HG02763 (cell line): ENCODE measurements at regions not wholly inside any gene's neighbourhood (a gene's known extent, or its start where the extent isn't known, plus 50 kb on each side); places are given as distances from the start of the nearest gene placed in this dataset.
"Not testable (repeated sequence)": the region's sequence is repeated elsewhere in the genome, so short reads cannot be mapped to it uniquely, and the experiment has no call there.

Experiments
- ATAC-seq: cut with Tn5 transposase; IDR thresholded peaks from one replicate; pipeline ENCODE4 v1.9.1; 2021; ENCODE audit warnings: mild to moderate bottlenecking, moderate library complexity; ENCODE audit not compliant: unreplicated experiment

DNA sequence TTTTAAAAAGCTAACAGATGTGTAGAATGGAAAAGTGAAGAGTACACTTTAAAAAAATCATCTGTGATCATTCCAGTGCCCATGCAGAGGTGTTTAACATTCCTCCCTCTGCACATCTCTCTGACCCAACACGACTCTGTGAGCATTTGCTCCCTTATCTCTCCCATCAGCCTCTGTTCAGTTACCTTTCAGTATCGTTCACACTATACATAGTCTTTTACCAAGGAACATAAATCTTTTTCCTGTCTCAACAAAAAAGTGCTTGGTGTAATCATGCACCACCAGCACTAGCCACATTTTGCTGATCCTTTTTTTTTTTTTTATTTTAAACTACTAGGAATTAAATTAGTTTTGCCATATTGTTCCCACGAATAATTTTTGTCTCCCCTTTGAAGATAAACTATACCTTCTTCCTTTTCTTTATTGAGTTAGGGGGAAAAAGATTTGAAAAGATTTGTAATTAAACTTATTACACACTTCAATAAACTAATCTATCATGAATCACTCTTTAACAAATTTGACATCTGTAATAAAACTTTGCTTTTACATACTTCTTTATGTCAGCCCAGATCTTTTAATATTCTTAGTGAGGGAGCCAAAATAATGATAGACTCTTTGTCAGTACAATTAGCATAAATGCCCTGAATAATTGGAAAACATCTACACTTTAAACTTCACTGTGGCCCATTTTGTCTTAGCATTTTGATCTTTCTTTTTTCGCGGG is 489.8 kb upstream of the FANCL start:
- no peak for ATAC-seq

DNA sequence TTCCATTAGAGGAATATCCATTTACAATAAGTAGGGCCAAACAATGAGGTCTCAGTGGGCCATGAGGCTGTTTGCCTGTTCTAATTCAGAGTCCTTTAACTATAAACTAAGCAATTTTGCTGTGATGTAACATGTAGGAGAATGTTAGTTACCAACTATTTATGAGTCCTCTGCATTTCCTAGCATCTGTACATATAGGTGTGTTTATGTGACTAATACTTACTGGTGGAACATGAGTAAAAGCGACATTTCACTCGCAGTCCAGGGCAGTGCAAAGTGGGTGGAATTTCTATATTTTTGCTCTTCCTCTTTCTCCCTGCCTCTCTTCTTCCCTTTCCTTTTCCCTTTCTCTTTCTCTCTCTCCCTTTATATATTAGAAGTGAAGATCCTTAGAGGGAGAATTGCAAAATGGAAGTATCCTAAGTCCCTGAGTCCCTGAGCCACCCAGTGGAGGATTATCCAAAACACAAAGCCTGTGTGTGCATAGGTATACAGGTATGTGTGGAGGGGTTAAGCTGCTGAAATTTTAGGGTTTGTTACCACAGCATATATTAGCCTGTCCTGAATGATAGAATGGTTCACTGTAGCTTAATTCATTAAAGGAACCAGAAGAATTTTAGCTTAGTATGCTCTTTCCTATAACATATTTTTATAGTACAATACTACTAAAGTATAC is 487.0 kb upstream of the FANCL start:
- no peak for ATAC-seq

DNA sequence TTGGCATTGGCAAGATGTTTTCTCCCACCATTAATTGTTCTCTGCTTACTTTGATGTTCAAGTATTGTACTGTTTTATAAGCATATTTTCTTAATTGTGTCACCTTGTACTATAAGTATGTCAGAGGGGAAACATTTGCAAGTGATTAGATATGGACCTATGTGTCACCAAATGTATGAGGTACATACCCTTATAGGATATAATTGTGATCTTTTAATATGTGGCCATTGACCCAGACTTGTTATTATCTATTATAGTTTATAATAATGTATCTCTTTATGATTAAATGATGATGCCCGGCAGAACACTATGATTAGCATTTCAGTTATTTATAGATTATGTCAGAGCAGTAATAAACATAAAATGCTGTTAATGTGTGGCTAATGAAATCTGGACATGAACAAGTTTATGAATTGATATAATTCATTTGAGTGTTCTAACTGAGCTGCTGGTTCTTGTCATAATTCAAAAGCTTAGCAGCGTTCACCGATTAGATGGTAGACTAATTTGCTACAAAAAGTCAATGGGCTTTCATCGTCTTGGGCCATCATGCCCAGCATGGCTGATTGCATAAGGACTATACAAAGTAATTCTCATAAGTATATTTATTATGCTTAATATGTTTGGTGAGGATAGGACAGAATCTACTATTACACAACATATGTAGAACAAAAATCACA is 480.9 kb upstream of the FANCL start:
- ATAC-seq: no peak

DNA sequence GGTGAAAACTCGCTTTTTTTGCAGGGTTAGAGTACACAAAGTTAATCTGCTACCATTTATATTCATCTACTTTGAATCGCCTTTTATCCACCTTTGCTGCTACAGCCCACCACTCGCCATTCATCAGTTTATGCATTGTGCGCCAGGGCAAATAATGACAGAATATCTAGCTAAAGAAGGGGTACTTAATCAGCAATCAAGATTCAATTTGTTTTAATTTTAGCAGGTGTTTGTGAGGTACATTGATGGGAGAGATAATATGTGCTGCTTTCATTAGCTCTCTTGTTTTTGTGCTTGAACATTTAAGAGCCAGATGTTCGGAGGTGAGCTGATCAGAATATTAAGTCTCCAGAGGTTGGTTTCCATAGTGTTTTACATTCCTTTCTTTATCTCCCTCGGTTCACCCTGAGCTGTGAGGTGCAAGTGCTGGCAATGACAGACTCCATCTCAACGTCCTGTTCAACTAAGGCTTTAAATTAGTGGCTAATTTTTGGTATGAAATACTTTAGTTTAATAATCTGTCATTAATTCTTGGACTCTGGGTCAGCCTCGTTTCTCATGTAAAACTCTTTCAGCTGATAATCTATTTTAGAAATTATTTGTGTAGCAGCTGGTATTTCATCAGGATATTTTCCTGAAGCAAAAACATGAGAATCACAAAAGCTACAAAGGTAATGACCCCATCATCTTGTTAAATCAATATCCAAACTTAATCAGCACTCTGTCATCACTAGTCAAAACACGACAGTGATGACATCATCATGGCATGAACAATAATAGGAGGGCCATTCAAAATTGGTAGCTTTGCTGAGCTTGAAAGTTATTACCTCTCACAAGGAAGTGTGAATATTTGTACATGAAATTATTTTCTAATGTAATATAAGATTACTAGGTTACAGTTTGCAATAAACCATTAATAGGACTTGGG is 479.9 kb upstream of the FANCL start:
- ATAC-seq: no peak

DNA sequence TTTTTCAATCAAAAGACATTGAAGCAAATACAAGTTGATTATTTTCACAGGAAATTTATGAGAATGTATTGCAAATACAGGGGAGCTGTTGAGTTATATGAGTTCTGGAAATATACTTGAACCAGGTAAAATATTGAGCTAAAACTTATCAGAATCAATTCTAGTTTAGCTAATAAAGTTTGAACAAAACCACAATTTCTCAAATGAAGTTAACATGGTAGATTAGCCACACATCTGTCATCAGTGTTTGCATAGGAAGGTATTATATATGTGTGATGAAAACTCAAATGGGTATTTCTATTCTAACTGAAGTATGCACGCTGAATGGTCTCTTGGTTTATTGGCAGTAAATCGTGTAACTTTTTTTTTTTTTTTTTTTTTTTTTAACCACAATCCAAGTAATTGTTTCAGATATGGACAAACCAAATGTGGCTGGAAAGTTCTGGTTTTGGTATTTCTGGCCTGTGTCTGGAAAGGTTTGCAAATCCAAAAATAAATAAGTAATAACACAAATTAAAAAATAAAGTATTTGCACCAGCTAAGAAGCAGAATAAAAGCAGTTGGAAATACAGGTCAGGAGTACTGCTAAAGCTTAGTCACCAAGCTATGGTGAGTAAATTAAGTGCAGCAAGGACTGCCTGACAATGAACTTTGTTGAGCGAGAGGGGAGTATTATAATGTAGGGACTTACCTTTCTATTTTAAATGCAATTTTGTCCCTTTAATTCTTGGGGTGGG is 479.1 kb upstream of the FANCL start:
- ATAC-seq: no peak

DNA sequence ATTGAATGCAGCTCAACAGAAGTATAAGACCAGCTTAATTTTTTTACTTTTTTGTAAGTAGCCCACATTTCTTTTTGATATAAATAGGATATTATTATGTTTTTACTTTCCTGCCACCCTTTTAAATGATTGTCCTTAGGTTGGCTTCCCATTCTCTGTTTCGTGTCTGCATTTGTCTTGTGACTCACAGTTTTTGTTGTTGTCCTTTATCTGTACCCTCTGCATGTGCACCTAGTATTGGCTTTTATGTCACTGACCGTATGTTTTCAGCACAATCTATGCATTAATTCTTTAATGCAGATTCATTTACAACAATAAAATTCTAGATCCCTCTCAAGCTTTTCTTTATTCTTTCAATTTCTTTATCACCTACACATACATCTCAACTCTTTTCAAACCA is 474.2 kb upstream of the FANCL start:
- no peak for ATAC-seq

DNA sequence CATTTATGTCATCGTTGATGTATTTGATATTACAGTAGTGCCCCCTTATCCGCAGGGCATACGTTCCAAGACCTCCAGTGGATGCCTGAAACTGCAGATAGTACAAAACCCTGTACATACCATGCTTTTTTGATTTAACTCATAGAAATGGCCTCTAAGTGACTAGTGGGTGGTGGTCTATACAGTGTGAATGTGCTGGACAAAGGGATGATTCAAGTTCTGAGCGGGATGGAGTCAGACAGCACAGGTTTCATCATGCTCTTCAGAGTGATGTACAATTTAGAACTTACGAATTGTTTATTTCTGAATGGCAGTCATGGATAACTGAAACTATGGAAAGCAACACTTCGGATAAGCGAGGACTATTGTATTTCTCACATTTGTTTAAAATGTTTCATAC is 473.1 kb upstream of the FANCL start:
- ATAC-seq: no peak

DNA sequence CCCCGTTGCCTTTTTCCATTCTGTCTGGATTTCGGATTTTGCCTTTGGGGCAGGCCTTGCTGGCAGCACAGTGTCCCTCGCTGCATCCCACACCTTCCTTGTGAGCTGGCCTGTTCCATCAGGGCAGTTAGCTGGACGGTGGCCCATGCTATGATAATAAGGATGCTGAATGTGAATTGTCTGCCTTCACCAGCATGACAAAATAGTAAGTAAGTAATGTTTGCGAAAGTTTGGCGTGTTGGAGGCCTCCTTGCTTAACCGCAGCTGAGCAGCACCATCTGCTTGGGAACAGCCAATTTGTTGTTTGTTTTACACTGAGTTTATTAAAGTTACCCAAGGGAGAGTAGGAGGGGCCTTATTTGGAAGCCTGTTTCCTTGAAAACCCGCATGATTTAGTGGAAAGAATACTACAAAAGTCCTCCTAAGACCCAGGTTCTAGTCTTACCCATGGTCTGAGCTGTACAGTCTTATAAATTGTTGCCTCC is 469.7 kb upstream of the FANCL start:
- ATAC-seq: no peak

DNA sequence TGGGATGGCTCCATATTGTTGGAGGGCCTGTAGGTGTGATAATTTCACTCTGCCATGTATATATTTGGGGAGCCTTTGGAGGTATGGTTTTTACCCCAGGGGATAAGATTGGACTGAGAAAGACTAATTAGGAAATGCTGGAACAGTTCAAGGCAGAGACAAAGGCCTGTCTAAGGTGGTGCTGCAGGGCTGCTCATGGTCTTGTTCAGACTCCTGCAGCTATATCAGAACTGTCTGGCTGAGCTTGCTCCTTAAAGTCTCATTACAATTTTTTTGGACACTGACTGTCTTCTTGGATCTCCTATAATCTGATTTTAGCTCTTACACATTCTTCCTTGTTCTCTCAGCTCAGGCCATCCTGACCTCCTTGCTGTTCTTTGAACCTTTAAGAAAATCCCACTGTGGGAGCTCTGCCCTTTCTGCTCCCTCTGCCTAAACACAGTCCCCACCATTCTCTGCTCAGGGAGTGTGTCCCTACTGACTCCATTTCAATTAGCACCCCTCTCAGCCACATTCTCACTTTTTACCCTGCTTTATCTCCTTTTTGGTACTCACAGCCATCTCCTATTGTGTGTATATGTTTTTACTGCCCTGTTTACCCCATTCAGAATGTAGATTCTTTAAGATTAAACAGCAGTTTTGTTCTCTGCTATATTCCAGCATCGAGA is 468.7 kb upstream of the FANCL start:
- ATAC-seq: no peak

DNA sequence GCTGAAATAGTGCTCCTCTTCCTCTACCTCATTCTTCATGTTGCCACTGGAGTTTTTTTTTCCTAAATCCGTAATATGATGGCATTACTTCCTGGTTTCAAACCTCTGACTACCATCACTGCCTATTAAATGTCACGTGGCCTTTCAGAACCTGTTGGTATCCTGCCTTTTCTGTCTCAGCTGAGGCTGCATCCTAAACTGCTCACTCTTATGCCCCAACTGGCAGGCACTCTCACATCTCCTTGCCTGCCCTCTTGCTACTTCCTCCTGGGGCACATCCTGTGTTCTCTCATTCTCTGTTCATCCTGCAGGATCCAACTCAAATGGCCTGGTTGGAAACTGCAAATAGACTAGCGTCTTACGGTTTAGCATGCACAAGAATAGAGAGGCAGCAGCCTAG is 468.1 kb upstream of the FANCL start:
- no peak for ATAC-seq

DNA sequence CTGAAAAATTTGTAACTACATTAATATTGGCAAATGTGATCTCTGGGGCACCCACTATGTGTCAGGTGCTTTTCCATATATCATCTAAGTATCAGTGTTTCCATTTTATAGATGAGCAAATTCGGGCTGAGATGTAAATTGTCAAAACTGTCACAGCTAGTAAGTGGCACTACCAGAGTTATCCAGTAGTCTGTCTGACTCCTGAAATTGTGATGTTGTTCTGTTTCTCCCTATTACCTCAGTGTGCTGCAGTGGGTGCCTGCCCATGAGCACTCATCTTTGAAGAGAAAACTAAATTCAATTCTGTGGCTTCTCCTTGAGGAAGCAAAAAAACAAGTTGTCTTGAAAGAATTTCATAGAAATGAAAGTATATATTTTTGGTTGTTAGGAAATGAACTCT is 467.4 kb upstream of the FANCL start:
- ATAC-seq: no peak

DNA sequence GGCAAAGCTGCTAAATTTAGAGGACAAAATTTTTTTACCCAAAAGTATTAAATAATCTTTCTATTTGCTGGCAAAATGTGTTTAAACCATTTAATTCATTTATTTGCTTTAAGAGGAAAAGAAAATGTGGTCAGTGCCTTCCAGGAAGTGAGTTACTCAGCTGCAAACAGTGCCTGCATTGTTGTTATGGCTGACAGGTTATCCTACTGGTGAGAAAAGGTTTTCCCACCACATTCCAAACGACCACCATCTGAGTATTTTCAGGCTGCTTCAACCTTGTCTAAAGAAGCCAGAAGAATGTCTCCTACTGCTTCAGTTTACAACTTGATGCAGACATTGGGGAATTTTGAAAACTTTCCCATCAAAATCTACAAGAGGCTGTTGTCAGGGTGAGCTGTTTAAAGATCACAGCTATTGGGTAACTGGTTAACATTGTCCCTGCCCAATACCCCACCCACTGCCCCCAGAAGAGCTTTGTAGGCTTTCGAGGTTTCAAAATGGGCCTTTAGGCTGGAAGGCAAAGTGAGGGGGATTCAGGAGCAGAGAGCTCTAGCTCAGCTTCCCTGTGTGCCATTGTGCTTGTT is 461.3 kb upstream of the FANCL start:
- no peak for ATAC-seq

DNA sequence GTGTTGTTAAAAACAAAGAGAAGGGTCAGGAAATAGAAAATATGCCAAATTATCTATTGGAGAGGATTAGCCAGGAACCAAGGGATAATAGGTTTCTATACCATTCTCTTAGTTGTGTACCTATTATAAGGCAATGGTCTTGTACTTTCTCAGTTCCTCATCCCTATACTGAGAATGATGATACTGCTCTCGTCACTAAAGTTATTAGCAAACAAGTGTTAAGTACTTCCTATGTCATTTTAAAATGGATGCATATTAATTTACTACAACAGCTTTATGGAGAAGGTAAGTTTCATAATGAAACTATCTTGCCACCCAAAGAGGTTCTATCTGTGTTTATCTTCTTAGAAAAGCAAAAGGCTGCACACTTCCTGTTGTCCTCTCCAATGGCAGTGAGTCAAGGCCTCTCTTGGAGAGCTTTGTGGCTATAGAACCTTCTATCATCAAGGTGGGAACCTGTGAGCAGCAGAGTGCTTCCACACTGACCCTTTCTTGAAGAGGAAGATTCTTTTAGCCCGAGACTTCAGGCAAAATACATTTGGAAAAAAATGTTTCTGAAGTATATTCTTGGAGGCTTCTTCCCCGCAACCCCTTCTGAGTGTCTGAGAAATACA is 460.7 kb upstream of the FANCL start:
- no peak for ATAC-seq

DNA sequence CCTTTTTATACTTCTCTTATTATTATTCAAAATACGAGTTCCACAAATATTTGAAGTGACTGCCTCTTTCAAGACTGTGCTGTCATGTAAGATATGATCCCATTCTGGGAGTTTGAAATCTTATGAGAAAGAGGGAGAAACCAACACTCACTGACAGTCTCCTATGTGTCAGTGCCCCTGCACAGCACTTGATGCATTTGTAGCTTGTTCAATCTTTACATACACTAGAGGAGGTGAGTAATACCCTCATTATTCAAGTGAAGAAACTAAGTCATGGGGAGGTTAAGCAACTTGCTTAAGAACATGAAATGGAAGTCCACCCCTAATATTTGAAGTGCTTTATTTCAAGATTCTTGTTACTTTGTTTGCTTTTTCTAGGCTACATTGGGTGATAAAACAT is 459.5 kb upstream of the FANCL start:
- no peak for ATAC-seq

DNA sequence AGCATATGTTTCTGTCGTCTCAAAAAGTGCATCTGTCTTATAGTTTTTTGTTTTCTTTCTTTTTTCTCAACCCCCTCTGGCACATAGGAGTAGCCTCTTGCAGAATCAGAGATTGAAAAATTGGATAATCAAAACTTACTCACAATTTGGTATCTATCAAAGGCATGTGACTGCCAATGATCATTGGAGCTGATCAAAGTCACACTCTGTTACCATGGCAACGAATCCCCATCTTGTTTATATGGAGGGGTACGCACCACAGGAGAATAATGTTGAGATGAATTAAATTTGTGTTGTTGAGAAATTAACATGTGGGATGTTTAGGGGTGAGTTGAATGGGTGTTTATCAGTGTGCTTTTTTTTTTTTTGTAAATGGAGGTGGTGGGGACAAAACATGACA is 458.3 kb upstream of the FANCL start:
- no peak for ATAC-seq

DNA sequence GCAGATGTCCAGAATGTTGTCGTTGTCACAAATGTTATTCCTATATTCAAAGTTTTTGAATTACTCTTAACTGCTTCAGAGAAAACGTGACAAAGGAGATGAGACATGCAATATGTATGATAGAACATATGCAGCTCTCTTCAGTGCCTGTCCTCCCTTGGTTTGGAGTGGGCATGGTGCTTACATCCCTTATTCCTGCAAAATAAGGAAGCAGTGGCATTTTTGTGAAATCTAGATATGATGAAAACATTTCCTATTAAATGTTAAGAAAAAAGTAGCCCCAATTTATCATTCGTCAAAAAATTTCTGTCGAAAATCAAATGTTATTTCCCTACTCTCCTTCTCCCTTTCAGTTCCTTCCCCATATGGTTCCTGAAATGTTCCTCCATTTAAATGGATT is 457.5 kb upstream of the FANCL start:
- no peak for ATAC-seq

DNA sequence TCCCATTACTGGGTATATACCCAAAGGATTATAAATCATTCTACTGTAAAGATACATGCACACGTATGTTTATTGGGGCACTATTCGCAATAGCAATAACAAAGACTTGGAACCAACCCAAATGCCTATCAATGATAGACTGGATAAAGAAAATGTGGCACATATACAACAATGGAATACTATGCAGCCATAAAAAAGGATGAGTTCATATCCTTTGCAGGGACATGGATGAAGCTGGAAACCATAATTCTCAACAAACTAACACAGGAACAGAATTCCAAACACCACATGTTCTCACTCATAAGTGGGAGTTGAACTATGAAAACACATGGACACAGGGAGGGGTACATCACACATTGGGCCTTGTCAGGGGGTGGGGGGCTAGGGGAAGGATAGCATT is 453.0 kb upstream of the FANCL start:
- ATAC-seq: not testable (repeated sequence)

DNA sequence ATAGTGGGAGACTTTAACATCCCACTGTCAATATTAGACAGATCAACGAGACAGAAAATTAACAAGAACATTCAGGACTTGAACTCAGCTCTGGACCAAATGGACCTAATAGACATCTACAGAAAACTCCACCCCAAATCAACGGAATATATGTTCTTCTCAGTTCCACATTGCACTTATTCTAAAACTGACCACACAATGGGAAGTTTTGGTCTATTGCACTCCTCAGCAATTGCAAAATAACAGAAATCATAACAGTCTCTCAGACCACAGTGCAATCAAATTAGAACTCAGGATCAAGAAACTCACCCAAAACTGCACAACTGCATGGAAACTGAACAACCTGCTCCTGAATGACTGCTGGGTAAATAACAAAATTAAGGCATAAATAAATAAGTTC is 449.9 kb upstream of the FANCL start:
- ATAC-seq: not testable (repeated sequence)

DNA sequence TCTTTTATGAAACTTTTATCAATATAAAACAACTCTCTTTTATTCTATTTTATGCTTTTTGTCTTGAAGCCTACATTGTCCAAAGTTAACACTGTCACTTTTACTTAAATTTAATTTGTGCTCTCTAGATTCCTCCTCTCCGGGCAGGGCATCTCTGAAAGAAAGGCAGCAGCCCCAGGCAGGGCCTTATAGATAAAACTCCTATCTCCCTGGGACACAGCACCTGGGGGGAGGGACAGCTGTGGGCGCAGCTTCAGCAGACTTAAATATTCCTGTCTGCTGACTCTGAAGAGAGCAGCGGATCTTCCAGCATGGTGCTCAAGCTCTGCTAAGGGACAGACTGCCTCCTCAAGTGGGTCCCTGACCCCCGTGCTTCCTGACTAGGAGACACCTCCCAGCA is 447.7 kb upstream of the FANCL start:
- ATAC-seq: no peak
